CD4-positive, CD25-positive, alpha-beta regulatory T cell (primary cell): ENCODE measurements at regions not wholly inside any gene's neighbourhood (a gene's known extent, or its start where the extent isn't known, plus 50 kb on each side); places are given as distances from the start of the nearest gene placed in this dataset.

ENCODE experiments used
- ATAC-seq, 2 donors: fragments of 150-1000 bp; cut with Tn5 transposase; one replicate each; pipeline ENCODE4 v1.10.0; 2021; ENCODE audit warnings: low read depth in 2 of 2, moderate number of reproducible peaks in 2 of 2, moderate library complexity in 1 of 2
- DNase-seq, 3 donors: peaks; one replicate each; pipeline versions ENCODE4 v3.0.0 to v3.0.0-alpha.2; 2012 to 2022; ENCODE audit warnings: mixed read lengths in 1 of 3
- H3K27ac ChIP-seq: one replicate; pipeline ENCODE4 v1.7.0; 2013; ENCODE audit warnings: mild to moderate bottlenecking, low read length; ENCODE audit not compliant: insufficient read depth, poor library complexity, severe bottlenecking
- H3K27me3 ChIP-seq: one replicate; pipeline ENCODE4 v1.7.0; 2013; ENCODE audit warnings: low read length; ENCODE audit not compliant: control insufficient read depth, insufficient read depth
- H3K36me3 ChIP-seq: one replicate; pipeline ENCODE4 v1.7.0; 2013; ENCODE audit warnings: mild to moderate bottlenecking, low read length, moderate library complexity; ENCODE audit not compliant: control insufficient read depth, insufficient read depth
- H3K4me1 ChIP-seq: 2 replicates; pipeline ENCODE4 v1.7.0; 2013; ENCODE audit warnings: mild to moderate bottlenecking, low read length; ENCODE audit not compliant: insufficient read depth, control insufficient read depth, poor library complexity, severe bottlenecking
- H3K4me3 ChIP-seq: one replicate; pipeline ENCODE4 v1.7.0; 2013; ENCODE audit warnings: low read depth, mild to moderate bottlenecking, low read length, moderate library complexity
- H3K9me3 ChIP-seq, 2 experiments: 1 replicate in 1 of 2; 2 replicates in 1 of 2; pipeline ENCODE4 v1.7.0; 2013; ENCODE audit warnings: low read length in 2 of 2, mild to moderate bottlenecking in 1 of 2, moderate library complexity in 1 of 2; ENCODE audit not compliant: control insufficient read depth in 2 of 2
- H3K27ac Mint-ChIP-seq, 3 donors: one replicate each; pipeline ENCODE4 v1.8.0; 2020 to 2022; ENCODE audit warnings: mild to moderate bottlenecking in 3 of 3, mixed read lengths in 3 of 3, moderate library complexity in 2 of 3
- H3K27me3 Mint-ChIP-seq: one replicate; pipeline ENCODE4 v1.8.0; 2022; ENCODE audit warnings: mild to moderate bottlenecking, mixed read lengths
- H3K36me3 Mint-ChIP-seq: one replicate; pipeline ENCODE4 v1.8.0; 2020; ENCODE audit warnings: mixed read lengths
- H3K4me1 Mint-ChIP-seq, 4 donors: one replicate each; pipeline ENCODE4 v1.8.0; 2020 to 2022; ENCODE audit warnings: mixed read lengths in 4 of 4, mild to moderate bottlenecking in 1 of 4
- H3K4me3 Mint-ChIP-seq, 4 donors: one replicate each; pipeline ENCODE4 v1.8.0; 2020 to 2022; ENCODE audit warnings: mild to moderate bottlenecking in 4 of 4, mixed read lengths in 4 of 4, moderate library complexity in 3 of 4
- H3K9me3 Mint-ChIP-seq, 7 donors: one replicate each; pipeline ENCODE4 v1.8.0; 2020 to 2022; ENCODE audit warnings: mixed read lengths in 7 of 7, mild to moderate bottlenecking in 3 of 7, moderate library complexity in 2 of 7

DNA sequence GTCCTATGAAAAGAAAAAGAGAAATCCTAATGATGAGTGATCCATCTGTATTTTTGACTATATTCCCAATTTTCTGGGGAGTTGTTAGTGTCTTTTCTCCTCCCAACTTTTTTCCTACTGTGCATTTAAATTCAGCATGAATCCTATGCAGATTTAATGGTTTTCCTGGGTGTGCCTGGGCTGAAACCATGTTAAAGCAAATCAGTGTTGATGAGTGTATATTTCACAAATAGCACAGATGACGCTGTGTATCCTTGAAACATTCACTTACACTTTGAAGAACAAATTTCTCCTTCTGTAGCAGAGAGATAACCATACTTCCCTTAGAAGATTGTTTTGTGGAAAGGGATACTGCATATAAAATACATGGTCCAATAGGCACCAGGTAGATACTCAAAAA is 114.3 kb downstream of the TRIB2 start:
- Mint-ChIP-seq H3K27me3 (peaks cover 27% of the 10 kb centered on the region), H3K36me3 (no peaks in the 10 kb centered on the region), H3K27ac (no peak overlapping the region), H3K4me1 (peaks cover 0 to 2% (median 0%) of the 10 kb centered on the region in 4 donors), H3K4me3 (no peak overlapping the region), H3K9me3 (no peaks in the 10 kb centered on the region)
- Histone ChIP-seq H3K36me3 (no peaks in the 10 kb centered on the region), H3K27ac (no peak overlapping the region), H3K4me3 (no peak overlapping the region), H3K27me3 (no peaks in the 10 kb centered on the region), H3K9me3 (no peaks in the 10 kb centered on the region), H3K4me1 (no peaks in the 10 kb centered on the region)
- DNase-seq (no peak), ATAC-seq (no peak)

- Mint-ChIP-seq H3K4me1 (no peaks in the 10 kb centered on the region), H3K4me3 (no peak overlapping the region), H3K36me3 (no peaks in the 10 kb centered on the region), H3K27me3 (peaks cover 22% of the 10 kb centered on the region), H3K9me3 (peaks cover 0 to 1% (median 0%) of the 10 kb centered on the region in 7 donors), H3K27ac (no peak overlapping the region)
- no peaks in the 10 kb centered on the region for H3K36me3 ChIP-seq
- no peaks in the 10 kb centered on the region for H3K9me3 ChIP-seq
- no peaks in the 10 kb centered on the region for H3K4me1 ChIP-seq
- no peaks in the 10 kb centered on the region for H3K27me3 ChIP-seq
- DNase-seq (no peak), ATAC-seq (no peak)
- H3K4me3 ChIP-seq: no peak overlapping the region
- H3K27ac ChIP-seq: no peak overlapping the region
Observed at GRCh38 chr2:12834239-12834638, 117.5 kb downstream of the TRIB2 start.

- Mint-ChIP-seq H3K4me1 (no peaks in the 10 kb centered on the region), H3K4me3 (no peak overlapping the region), H3K9me3 (peaks cover 0 to 1% (median 0%) of the 10 kb centered on the region in 7 donors), H3K27me3 (peaks cover 22% of the 10 kb centered on the region), H3K27ac (no peak overlapping the region), H3K36me3 (no peaks in the 10 kb centered on the region)
- H3K27ac ChIP-seq: no peak overlapping the region
- H3K4me3 ChIP-seq: no peak overlapping the region
- DNase-seq (no peak), ATAC-seq (no peak)
- no peaks in the 10 kb centered on the region for H3K27me3 ChIP-seq
- H3K36me3 ChIP-seq: no peaks in the 10 kb centered on the region
- H3K9me3 ChIP-seq: no peaks in the 10 kb centered on the region
- H3K4me1 ChIP-seq: no peaks in the 10 kb centered on the region
Observed at GRCh38 chr2:12835733-12836132, 119.0 kb downstream of the TRIB2 start.

DNA sequence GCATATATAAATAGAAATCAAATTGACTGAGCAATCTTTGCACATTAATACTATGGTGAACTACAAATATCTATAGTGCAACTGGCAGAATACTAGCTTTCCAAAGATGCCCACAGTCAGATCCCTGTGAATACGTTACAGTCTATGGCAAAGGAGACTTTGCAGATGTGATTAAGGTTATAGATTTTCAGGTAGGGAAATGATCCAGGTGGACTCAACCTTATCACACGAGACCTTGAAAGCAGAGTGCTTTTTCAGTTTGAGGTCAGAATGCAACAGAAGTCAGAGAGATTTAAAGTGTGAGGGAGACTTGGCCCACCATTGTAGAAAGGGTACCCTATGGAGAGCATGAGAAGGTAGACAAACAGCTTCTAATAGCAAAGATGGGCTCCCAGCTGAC is 122.6 kb downstream of the TRIB2 start:
- H3K4me3 ChIP-seq: no peak overlapping the region
- no peaks in the 10 kb centered on the region for H3K9me3 ChIP-seq
- H3K36me3 ChIP-seq: no peaks in the 10 kb centered on the region
- H3K36me3 Mint-ChIP-seq: no peaks in the 10 kb centered on the region
- H3K27ac ChIP-seq: no peak overlapping the region
- H3K4me1 Mint-ChIP-seq: no peaks in the 10 kb centered on the region
- H3K27me3 ChIP-seq: no peaks in the 10 kb centered on the region
- H3K4me1 ChIP-seq: no peaks in the 10 kb centered on the region
- H3K4me3 Mint-ChIP-seq: no peak overlapping the region
- peaks cover 0 to 2% (median 0%) of the 10 kb centered on the region in 7 donors for H3K9me3 Mint-ChIP-seq
- DNase-seq: no peak
- ATAC-seq: no peak
- H3K27ac Mint-ChIP-seq: no peak overlapping the region
- peaks cover 17% of the 10 kb centered on the region for H3K27me3 Mint-ChIP-seq

DNA sequence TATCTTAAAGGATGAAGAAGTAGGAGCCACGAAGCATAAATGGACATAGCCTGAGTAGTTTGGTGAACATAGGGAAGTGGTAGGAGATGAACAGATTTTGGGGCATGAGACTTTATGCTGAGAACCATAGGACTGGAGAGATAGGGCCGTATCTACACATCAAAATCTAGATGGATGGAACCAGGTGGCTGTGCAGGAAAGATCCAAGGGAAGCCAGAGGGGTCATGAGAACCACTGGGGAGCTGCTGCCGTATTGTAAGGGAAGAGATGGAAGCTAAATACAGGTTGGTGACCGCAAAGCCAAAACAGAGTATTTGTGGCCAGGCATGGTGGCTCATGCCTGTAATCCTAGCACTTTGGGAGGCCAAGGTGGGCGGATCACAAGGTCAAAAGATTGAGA is 124.3 kb downstream of the TRIB2 start:
- Mint-ChIP-seq H3K27ac (no peak overlapping the region), H3K36me3 (no peaks in the 10 kb centered on the region), H3K27me3 (peaks cover 11% of the 10 kb centered on the region), H3K9me3 (peaks cover 0 to 2% (median 0%) of the 10 kb centered on the region in 7 donors), H3K4me3 (no peak overlapping the region), H3K4me1 (no peaks in the 10 kb centered on the region)
- Histone ChIP-seq H3K4me1 (no peaks in the 10 kb centered on the region), H3K9me3 (no peaks in the 10 kb centered on the region), H3K27ac (no peak overlapping the region), H3K27me3 (no peaks in the 10 kb centered on the region), H3K4me3 (no peak overlapping the region), H3K36me3 (no peaks in the 10 kb centered on the region)
- DNase-seq (no peak), ATAC-seq (no peak)

GRCh38 chr2:12842917-12843316 is 126.2 kb downstream of the TRIB2 start:
- H3K4me3 ChIP-seq: no peak overlapping the region
- H3K27ac ChIP-seq: no peak overlapping the region
- peaks cover 0 to 2% (median 0%) of the 10 kb centered on the region in 7 donors for H3K9me3 Mint-ChIP-seq
- peaks cover 8% of the 10 kb centered on the region for H3K27me3 Mint-ChIP-seq
- DNase-seq (no peak), ATAC-seq (no peak)
- no peaks in the 10 kb centered on the region for H3K27me3 ChIP-seq
- no peak overlapping the region for H3K27ac Mint-ChIP-seq
- H3K36me3 ChIP-seq: no peaks in the 10 kb centered on the region
- no peaks in the 10 kb centered on the region for H3K4me1 Mint-ChIP-seq
- H3K9me3 ChIP-seq: no peaks in the 10 kb centered on the region
- no peak overlapping the region for H3K4me3 Mint-ChIP-seq
- no peaks in the 10 kb centered on the region for H3K36me3 Mint-ChIP-seq
- no peaks in the 10 kb centered on the region for H3K4me1 ChIP-seq

DNA sequence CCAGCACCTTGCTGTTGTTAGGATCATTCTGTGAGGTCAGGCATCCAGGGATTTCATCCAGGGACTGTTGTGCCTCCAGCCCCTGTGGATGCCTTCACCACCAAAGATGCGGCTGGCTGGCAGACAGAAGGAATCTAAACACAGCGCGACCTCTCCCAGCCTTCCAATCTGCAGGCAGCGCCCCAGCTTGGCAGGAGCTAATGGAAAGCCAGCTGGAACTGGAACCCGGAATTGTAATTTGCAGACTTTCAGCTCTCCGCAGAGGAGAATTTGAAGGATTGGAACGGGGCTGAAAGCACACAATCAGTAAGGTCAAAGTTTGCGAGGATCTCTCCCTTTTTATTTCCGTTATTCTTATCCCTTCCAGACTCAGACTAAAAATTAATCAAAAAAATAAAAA is 127.8 kb downstream of the TRIB2 start:
- Mint-ChIP-seq H3K36me3 (no peaks in the 10 kb centered on the region), H3K9me3 (peaks cover 0 to 2% (median 0%) of the 10 kb centered on the region in 7 donors), H3K4me1 (no peaks in the 10 kb centered on the region), H3K27ac (no peak overlapping the region), H3K4me3 (no peak overlapping the region), H3K27me3 (peaks cover 8% of the 10 kb centered on the region)
- Histone ChIP-seq H3K27me3 (no peaks in the 10 kb centered on the region), H3K4me3 (no peak overlapping the region), H3K27ac (no peak overlapping the region), H3K4me1 (no peaks in the 10 kb centered on the region), H3K9me3 (no peaks in the 10 kb centered on the region), H3K36me3 (no peaks in the 10 kb centered on the region)
- DNase-seq: no peak
- ATAC-seq: no peak

- no peaks in the 10 kb centered on the region for H3K36me3 Mint-ChIP-seq
- no peak overlapping the region for H3K4me3 Mint-ChIP-seq
- no peaks in the 10 kb centered on the region for H3K9me3 ChIP-seq
- H3K36me3 ChIP-seq: no peaks in the 10 kb centered on the region
- no peaks in the 10 kb centered on the region for H3K9me3 Mint-ChIP-seq
- no peaks in the 10 kb centered on the region for H3K4me1 ChIP-seq
- no peak overlapping the region for H3K4me3 ChIP-seq
- DNase-seq (no peak), ATAC-seq (no peak)
- no peak overlapping the region for H3K27ac Mint-ChIP-seq
- no peaks in the 10 kb centered on the region for H3K27me3 Mint-ChIP-seq
- H3K27ac ChIP-seq: no peak overlapping the region
- no peaks in the 10 kb centered on the region for H3K4me1 Mint-ChIP-seq
- H3K27me3 ChIP-seq: no peaks in the 10 kb centered on the region
Observed at GRCh38 chr2:12847694-12848575, 131.2 kb downstream of the TRIB2 start.
